HT-29 (cell line): ENCODE measurements at regions not wholly inside any gene's neighbourhood (a gene's known extent, or its start where the extent isn't known, plus 50 kb on each side); places are given as distances from the start of the nearest gene placed in this dataset.

ENCODE experiments used
- DNase-seq: peaks from one replicate; pipeline ENCODE4 v3.0.0-alpha.2; 2015; ENCODE audit warnings: low spot score

- DNase-seq, result no peak
Measured at GRCh38 chr4:13129095-13129494, 355.0 kb downstream of the RAB28 start.

- DNase-seq, result peak; percentile 15
Measured at GRCh38 chr4:13126976-13127910, 356.9 kb downstream of the RAB28 start.

DNA sequence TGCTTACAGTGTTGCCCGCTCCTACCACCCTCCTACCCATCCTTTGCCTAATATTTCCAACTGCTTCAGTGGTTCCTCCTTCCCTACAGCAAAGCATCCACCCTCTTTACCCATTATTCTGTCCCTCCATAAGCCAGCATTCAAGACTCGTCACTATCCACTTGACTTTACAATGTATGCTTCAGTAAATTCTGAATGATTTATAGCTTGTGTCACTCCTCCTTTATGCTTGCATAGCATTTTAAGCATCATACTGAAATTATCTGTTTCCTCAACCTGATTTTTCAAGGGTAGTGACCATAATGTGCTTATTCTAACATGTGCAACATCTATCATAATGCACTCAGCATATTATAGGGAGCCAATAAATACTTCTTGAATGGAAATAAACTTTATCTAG lies 365.5 kb downstream of the RAB28 start:
- DNase-seq, result no peak

DNA sequence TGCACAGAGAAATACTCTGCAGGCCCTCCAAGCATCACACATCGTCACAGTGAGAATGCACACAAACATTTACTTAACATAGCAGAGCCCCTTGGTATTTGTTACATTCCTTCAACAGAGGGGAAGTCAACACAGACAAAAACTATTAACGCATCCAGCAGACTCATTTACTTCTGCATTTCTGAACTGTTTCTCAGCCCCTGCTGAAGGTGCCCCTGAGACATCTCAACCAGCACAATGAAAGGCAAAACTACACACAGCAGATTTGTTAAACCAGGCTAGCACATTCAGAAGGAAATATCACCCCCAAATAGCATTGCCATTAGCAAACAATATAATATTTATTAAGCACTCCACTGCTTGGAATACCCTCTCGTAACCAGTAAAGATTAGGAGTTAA lies 367.0 kb downstream of the RAB28 start:
- no peak for DNase-seq

GRCh38 chr4:13112030-13112429 lies 372.1 kb downstream of the RAB28 start:
- DNase-seq, result no peak

GRCh38 chr4:13109536-13109935 lies 374.6 kb downstream of the RAB28 start:
- no peak for DNase-seq

DNA sequence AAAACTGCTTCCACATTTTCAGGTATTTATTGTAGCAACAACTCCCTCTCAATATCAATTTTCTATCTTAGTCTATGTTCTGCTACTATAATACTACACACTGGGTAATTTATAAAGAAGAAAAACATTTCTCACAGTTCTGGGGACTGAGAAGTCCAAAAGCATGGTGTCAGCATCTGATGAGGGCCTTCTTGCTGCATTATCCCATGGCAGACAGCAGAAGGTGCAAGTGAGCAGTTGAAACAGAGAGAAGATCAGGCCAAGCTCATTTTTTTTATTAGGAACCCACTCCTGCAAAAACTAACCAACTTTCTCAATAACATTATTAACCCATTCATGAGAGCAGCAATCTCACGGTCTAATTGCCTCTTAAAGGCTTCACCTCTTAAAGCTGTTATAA lies 376.0 kb downstream of the RAB28 start:
- DNase-seq, result no peak

- no peak for DNase-seq
Measured at GRCh38 chr4:13103382-13104015, 380.6 kb downstream of the RAB28 start.

DNA sequence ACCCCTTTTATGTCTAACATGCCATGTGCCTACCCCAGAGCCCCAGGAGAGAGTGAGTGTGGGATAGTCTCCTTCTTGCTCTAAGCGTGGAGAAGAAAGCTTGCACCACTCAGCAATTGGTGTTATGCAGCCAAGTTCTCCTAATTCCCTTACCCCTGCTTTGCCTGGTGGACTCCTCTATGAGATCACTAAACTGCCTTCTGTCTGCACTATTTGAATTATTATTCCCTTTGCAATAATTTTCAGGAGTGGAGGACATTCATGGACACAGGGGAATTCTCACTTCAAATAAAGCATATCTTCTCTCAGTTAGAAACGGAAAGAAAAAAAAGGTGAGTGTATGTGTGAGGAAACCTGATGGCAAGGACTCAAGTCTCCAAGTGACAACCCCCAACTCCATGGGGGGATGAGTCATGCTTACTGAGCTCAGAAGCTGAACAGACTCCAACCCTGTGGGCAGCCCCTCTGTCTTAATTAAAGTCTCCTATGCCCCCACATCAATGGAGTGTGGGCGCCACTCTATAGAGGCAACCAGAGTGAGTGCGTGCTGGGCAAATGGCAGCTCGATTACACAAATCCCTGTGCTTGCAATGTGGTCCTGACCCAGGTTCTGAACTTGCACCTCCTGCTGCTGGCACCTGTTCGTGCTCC lies 381.9 kb downstream of the RAB28 start:
- DNase-seq, result no peak

DNA sequence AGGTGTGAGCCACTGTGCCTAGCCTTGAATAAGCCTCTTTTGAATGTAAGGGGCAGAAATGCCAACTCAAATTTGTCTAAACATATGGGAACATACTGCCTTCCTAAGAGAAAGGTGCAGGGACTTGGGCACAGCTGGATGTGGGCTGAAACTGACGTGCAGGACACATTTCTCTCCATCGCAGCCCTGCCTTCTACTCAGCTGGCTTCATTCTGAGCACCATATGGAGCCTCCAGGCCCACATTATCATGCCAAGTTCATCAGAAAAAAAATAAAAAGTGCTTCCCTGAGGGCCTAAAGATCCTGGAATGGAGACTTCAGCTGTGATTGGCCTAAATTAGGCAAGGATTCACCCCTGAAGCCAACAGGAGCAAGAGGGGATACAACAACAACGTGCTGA lies 386.2 kb downstream of the RAB28 start:
- DNase-seq, result no peak

- no peak for DNase-seq
Measured at GRCh38 chr4:13095722-13096121, 388.4 kb downstream of the RAB28 start.

GRCh38 chr4:13093170-13093569 lies 391.0 kb downstream of the RAB28 start:
- no peak for DNase-seq

GRCh38 chr4:13092702-13093101 lies 391.4 kb downstream of the RAB28 start:
- no peak for DNase-seq

GRCh38 chr4:13089659-13089998 lies 394.5 kb downstream of the RAB28 start:
- DNase-seq, result no peak

GRCh38 chr4:13088726-13089658 lies 395.1 kb downstream of the RAB28 start:
- DNase-seq, result no peak

GRCh38 chr4:13087041-13087440 lies 397.1 kb downstream of the RAB28 start:
- DNase-seq, result no peak

GRCh38 chr4:13084210-13084609 lies 399.9 kb downstream of the RAB28 start:
- DNase-seq, result no peak

GRCh38 chr4:13081830-13082229 lies 402.3 kb downstream of the RAB28 start:
- DNase-seq, result no peak

DNA sequence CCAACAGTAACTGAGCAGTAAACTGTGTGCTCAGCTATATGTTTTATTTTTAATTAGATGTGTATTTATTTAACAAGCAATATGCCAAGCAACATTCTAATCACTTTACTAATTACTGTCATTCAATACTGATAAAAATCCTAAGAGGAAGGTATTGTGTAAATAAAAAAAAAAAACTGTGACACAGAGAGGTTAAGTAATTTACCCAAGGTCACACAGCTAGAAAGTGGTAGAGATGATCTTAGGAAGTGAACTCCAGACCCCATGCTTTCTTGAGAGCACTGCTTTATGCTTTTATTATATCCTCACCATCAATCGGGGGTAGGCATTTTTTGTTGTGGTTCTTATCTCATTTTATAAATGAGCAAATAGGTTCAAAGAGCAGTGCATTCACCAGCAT lies 417.1 kb downstream of the RAB28 start:
- no peak for DNase-seq

DNA sequence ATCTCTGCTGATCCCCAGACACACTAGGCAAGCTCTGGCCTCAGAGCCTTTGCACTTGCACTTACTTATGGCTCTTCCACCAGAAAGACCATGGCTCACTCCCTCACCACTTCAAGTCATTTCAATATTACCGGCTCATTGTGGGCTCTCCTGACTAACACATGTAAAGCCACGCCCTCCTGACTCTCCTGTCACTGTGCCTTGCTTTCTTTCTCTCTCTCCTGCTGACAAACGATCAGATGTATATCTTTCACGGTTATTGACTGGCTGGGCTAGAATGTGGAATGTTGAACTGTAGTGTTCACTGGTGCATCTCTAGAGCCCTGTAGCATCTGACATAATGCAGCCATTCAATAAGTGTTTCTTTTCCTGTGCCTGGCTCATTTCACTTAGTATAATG lies 425.1 kb downstream of the RAB28 start:
- no peak for DNase-seq

- DNase-seq, result no peak
Measured at GRCh38 chr4:13056630-13057189, 427.4 kb downstream of the RAB28 start.
